ENCODE measurements at regions not wholly inside any gene's neighbourhood (a gene's known extent, or its start where the extent isn't known, plus 50 kb on each side); places are given as distances from the start of the nearest gene placed in this dataset.

GRCh38 chr19:13581576-13581975, 75.3 kb upstream of the CACNA1A start:
- H3K27me3 Mint-ChIP-seq, result no peaks in the 10 kb centered on the region
- no peak overlapping the region for H3K4me3 Mint-ChIP-seq
- CTCF ChIA-PET, result interaction anchor here (0.5 to 7.2 kb wide), 3 partner anchors 8 to 197 kb away, joined by 3 to 34 read pairs (median 3); no protein-coding TSS in a partner anchor

GRCh38 chr19:13579388-13580060, 73.2 kb upstream of the CACNA1A start:
- H3K4me1 Mint-ChIP-seq, result no peaks in the 10 kb centered on the region

More at GRCh38 chr19:13581576-13581975, 75.3 kb upstream of the CACNA1A start:
- no peak overlapping the region for H3K27ac Mint-ChIP-seq
- no peak for DNase-seq
- POLR2A ChIA-PET, result no interaction called here
- H3K36me3 Mint-ChIP-seq (ENCODE audit: low read depth), result no peaks in the 10 kb centered on the region
- no peaks in the 10 kb centered on the region for H3K4me1 Mint-ChIP-seq
- peaks cover 6% of the 10 kb centered on the region for H3K9me3 Mint-ChIP-seq

GRCh38 chr19:13576726-13577125, 70.4 kb upstream of the CACNA1A start:
- CTCF ChIA-PET, result interaction anchor here (7.2 kb wide), 1 partner anchor 13 kb away, joined by 34 read pairs; no protein-coding TSS in a partner anchor
- no peaks in the 10 kb centered on the region for H3K4me1 Mint-ChIP-seq
- H3K4me3 Mint-ChIP-seq, result no peak overlapping the region
- peaks cover 9% of the 10 kb centered on the region for H3K9me3 Mint-ChIP-seq
- no peaks in the 10 kb centered on the region for H3K27me3 Mint-ChIP-seq
- no peak for DNase-seq
- POLR2A ChIA-PET, result no interaction called here
- no peaks in the 10 kb centered on the region for H3K36me3 Mint-ChIP-seq (ENCODE audit: low read depth)
- H3K27ac Mint-ChIP-seq, result no peak overlapping the region

More at GRCh38 chr19:13579388-13580060, 73.2 kb upstream of the CACNA1A start:
- Mint-ChIP-seq H3K9me3 (peaks cover 9% of the 10 kb centered on the region), H3K27ac (no peak overlapping the region), H3K27me3 (no peaks in the 10 kb centered on the region), H3K4me3 (no peak overlapping the region), H3K36me3 (ENCODE audit: low read depth) (no peaks in the 10 kb centered on the region)
- no peak for DNase-seq
- ChIA-PET POLR2A (no interaction called here), CTCF (interaction anchor here (7.2 kb wide), 1 partner anchor 10 kb away, joined by 34 read pairs; no protein-coding TSS in a partner anchor)

GRCh38 chr19:13574933-13575332, 68.7 kb upstream of the CACNA1A start:
- POLR2A ChIA-PET, result no interaction called here
- DNase-seq, result no peak
- no peak overlapping the region for H3K27ac Mint-ChIP-seq
- no peaks in the 10 kb centered on the region for H3K36me3 Mint-ChIP-seq (ENCODE audit: low read depth)
- H3K4me3 Mint-ChIP-seq, result no peak overlapping the region
- CTCF ChIA-PET, result interaction anchor here (1.0 to 7.2 kb wide), 4 partner anchors 8 to 297 kb away, joined by 3 to 34 read pairs (median 4); no protein-coding TSS in a partner anchor
- H3K4me1 Mint-ChIP-seq, result no peaks in the 10 kb centered on the region
- peaks cover 3% of the 10 kb centered on the region for H3K27me3 Mint-ChIP-seq
- H3K9me3 Mint-ChIP-seq, result peaks cover 9% of the 10 kb centered on the region

GRCh38 chr19:13573056-13573667, 66.9 kb upstream of the CACNA1A start:
- Mint-ChIP-seq H3K27me3 (peaks cover 3% of the 10 kb centered on the region), H3K4me3 (no peak overlapping the region), H3K36me3 (ENCODE audit: low read depth) (no peaks in the 10 kb centered on the region), H3K9me3 (peaks cover 9% of the 10 kb centered on the region), H3K4me1 (no peaks in the 10 kb centered on the region), H3K27ac (no peak overlapping the region)
- DNase-seq, result no peak
- ChIA-PET CTCF (no interaction called here), POLR2A (no interaction called here)

GRCh38 chr19:13561461-13561860, 55.2 kb upstream of the CACNA1A start:
- Mint-ChIP-seq H3K9me3 (no peaks in the 10 kb centered on the region), H3K36me3 (ENCODE audit: low read depth) (no peaks in the 10 kb centered on the region), H3K27me3 (no peaks in the 10 kb centered on the region), H3K4me3 (no peak overlapping the region), H3K27ac (no peak overlapping the region), H3K4me1 (no peaks in the 10 kb centered on the region)
- DNase-seq, result no peak
- ChIA-PET CTCF (no interaction called here), POLR2A (no interaction called here)

DNA sequence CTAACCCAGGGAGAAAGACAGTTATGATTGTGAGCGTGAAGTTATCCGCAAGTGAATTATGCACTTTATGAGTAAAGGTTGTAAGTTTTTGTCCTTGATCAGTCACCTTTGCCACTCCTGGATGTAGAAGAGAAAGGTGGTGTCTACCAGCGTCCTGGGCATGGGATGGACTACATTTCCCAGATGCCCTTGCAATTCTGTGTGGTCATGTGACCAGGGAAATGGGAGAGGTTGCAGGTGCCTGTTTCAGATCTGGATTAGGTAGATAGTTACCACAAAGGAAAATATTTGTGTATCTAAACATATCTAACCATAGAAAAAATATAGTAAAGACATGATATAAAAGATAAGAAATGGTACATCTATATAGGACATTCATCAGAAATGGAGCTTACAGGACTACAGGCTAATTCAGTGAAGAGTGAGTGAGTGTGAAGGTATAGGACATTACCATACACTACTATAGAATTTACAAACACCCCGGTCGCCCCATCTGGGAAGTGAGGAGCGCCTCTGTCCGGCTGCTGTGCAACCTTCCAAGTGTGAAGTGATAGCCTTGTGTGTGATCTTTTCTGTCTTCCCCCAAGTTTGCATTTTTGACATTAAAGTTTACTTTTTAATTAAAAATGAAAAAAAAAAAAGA, 51.6 kb upstream of the CACNA1A start:
- POLR2A ChIA-PET, result no interaction called here
- H3K9me3 Mint-ChIP-seq, result no peaks in the 10 kb centered on the region

GRCh38 chr19:13556552-13556951, 50.3 kb upstream of the CACNA1A start:
- no peaks in the 10 kb centered on the region for H3K36me3 Mint-ChIP-seq (ENCODE audit: low read depth)
- H3K27me3 Mint-ChIP-seq, result peaks cover 9% of the 10 kb centered on the region
- no peak for DNase-seq
- H3K9me3 Mint-ChIP-seq, result no peaks in the 10 kb centered on the region
- ChIA-PET POLR2A (no interaction called here), CTCF (no interaction called here)
- H3K27ac Mint-ChIP-seq, result no peak overlapping the region
- H3K4me1 Mint-ChIP-seq, result no peaks in the 10 kb centered on the region
- H3K4me3 Mint-ChIP-seq, result no peak overlapping the region

More for the DNA sequence above, 51.6 kb upstream of the CACNA1A start:
- DNase-seq, result no peak
- no peak overlapping the region for H3K27ac Mint-ChIP-seq
- H3K4me1 Mint-ChIP-seq, result no peaks in the 10 kb centered on the region
- CTCF ChIA-PET, result no interaction called here
- H3K4me3 Mint-ChIP-seq, result no peak overlapping the region
- H3K36me3 Mint-ChIP-seq (ENCODE audit: low read depth), result no peaks in the 10 kb centered on the region
- H3K27me3 Mint-ChIP-seq, result peaks cover 7% of the 10 kb centered on the region

Data from activated CD4-positive, alpha-beta memory T cell treated with anti-CD3 and anti-CD28 coated beads, Interleukin-2, amount 10 ng/mL, durations not matched to agents 7 days and 5 days (primary cell).